HEK293 (cell line): ENCODE measurements at regions not wholly inside any gene's neighbourhood (a gene's known extent, or its start where the extent isn't known, plus 50 kb on each side); places are given as distances from the start of the nearest gene placed in this dataset.

Experiments
- CTCF ChIA-PET: fragments of 350-600 bp; formaldehyde crosslinking; extraction: SDS; loops from one replicate; lab custom pipeline; 2021; ENCODE audit warnings: antibody characterized with exemption; lab: Yijun Ruan, JAX
- POLR2A ChIA-PET: fragments of 300-600 bp; formaldehyde crosslinking; extraction: SDS; loops from one replicate; lab custom pipeline; 2020; ENCODE audit warnings: antibody characterized with exemption, inconsistent platforms; lab: Yijun Ruan, JAX
- H3K27ac ChIP-seq: fragments of 200-500 bp; sonication (Bioruptor generic); 2 replicates; pipeline ENCODE4 v1.5.1; 2014; ENCODE audit warnings: low read depth, low read length, control low read depth, inconsistent platforms; ENCODE audit errors: extremely low read depth
- H3K36me3 ChIP-seq, 2 experiments: fragments of 200-500 bp in 1 of 2; sonication (Bioruptor generic) in 1 of 2; 1 replicate in 1 of 2; 2 replicates in 1 of 2; pipeline ENCODE4 v1.5.1; 2014 to 2017; ENCODE audit warnings: inconsistent platforms in 2 of 2, low read length in 2 of 2; ENCODE audit not compliant: control insufficient read depth in 2 of 2, insufficient read depth in 1 of 2
- H3K4me1 ChIP-seq: fragments of 200-500 bp; sonication (Bioruptor generic); 2 replicates; pipeline ENCODE4 v1.5.1; 2014; ENCODE audit warnings: mild to moderate bottlenecking, low read length, inconsistent platforms; ENCODE audit not compliant: control insufficient read depth, insufficient read depth
- H3K4me3 ChIP-seq: 2 replicates; pipeline ENCODE4 v1.5.1; 2011; ENCODE audit warnings: low read depth, mild to moderate bottlenecking, control low read depth, low read length, moderate library complexity
- H3K9me3 ChIP-seq: fragments of 200-500 bp; sonication (Bioruptor generic); 2 replicates; pipeline ENCODE4 v1.5.1; 2014; ENCODE audit warnings: low read depth, low read length, inconsistent platforms; ENCODE audit not compliant: control insufficient read depth, insufficient read depth
- AEBP2 ChIP-seq: fragments of 450-650 bp; formaldehyde crosslinking; IDR thresholded peaks from 2 replicates; pipeline ENCODE4 v1.5.1; 2016; ENCODE audit warnings: missing biosample characterization, missing genetic modification characterization, borderline replicate concordance
- CTCF ChIP-seq: fragments of 450-650 bp; formaldehyde crosslinking; IDR thresholded peaks from 2 replicates; pipeline ENCODE4 v1.5.1; 2016; ENCODE audit warnings: missing biosample characterization, missing genetic modification characterization
- GLI2 ChIP-seq: fragments of 450-650 bp; formaldehyde crosslinking; IDR thresholded peaks from 2 replicates; pipeline ENCODE4; 2017; ENCODE audit warnings: missing biosample characterization, missing genetic modification characterization, low read depth, borderline replicate concordance
- GLI4 ChIP-seq: fragments of 450-650 bp; formaldehyde crosslinking; IDR thresholded peaks from 2 replicates; pipeline ENCODE4 v1.5.1; 2016; ENCODE audit warnings: missing biosample characterization, missing genetic modification characterization
- GLIS1 ChIP-seq: fragments of 450-650 bp; formaldehyde crosslinking; IDR thresholded peaks from 2 replicates; pipeline ENCODE4 v1.5.1; 2016; ENCODE audit warnings: missing biosample characterization, missing genetic modification characterization
- INSM2 ChIP-seq: fragments of 450-650 bp; formaldehyde crosslinking; IDR thresholded peaks from 2 replicates; pipeline ENCODE4 v1.5.1; 2016; ENCODE audit warnings: missing biosample characterization, missing genetic modification characterization
- KLF1 ChIP-seq: fragments of 450-650 bp; formaldehyde crosslinking; IDR thresholded peaks from 2 replicates; pipeline ENCODE4 v1.5.1; 2016; ENCODE audit warnings: missing biosample characterization, missing genetic modification characterization
- MYNN ChIP-seq: fragments of 450-650 bp; formaldehyde crosslinking; IDR thresholded peaks from 2 replicates; pipeline ENCODE4 v1.5.1; 2016; ENCODE audit warnings: missing biosample characterization, missing genetic modification characterization, borderline replicate concordance
- PRDM10 ChIP-seq: fragments of 450-650 bp; formaldehyde crosslinking; IDR thresholded peaks from 2 replicates; pipeline ENCODE4 v1.5.1; 2016; ENCODE audit warnings: missing biosample characterization, missing genetic modification characterization
- SCRT2 ChIP-seq: fragments of 450-650 bp; formaldehyde crosslinking; IDR thresholded peaks from 2 replicates; pipeline ENCODE4 v1.5.1; 2016; ENCODE audit warnings: missing biosample characterization, missing genetic modification characterization
- WT1 ChIP-seq: fragments of 450-650 bp; formaldehyde crosslinking; IDR thresholded peaks from 2 replicates; pipeline ENCODE4 v1.5.1; 2016; ENCODE audit warnings: missing biosample characterization, missing genetic modification characterization
- ZNF223 ChIP-seq: fragments of 450-650 bp; formaldehyde crosslinking; IDR thresholded peaks from 2 replicates; pipeline ENCODE4 v1.5.1; 2016; ENCODE audit warnings: missing biosample characterization, missing genetic modification characterization
- ZNF37A ChIP-seq: fragments of 450-650 bp; IDR thresholded peaks from 2 replicates; pipeline ENCODE4 v1.5.1; 2018; ENCODE audit warnings: missing biosample characterization, missing genetic modification characterization
- ZNF391 ChIP-seq: fragments of 450-650 bp; formaldehyde crosslinking; IDR thresholded peaks from 2 replicates; pipeline ENCODE4 v1.5.1; 2016; ENCODE audit warnings: low read depth, missing biosample characterization, missing genetic modification characterization, borderline replicate concordance
- ZNF404 ChIP-seq: fragments of 450-650 bp; formaldehyde crosslinking; IDR thresholded peaks from 2 replicates; pipeline ENCODE4 v1.5.1; 2017; ENCODE audit warnings: missing biosample characterization, missing genetic modification characterization
- ZNF549 ChIP-seq: fragments of 450-650 bp; IDR thresholded peaks from 2 replicates; pipeline ENCODE4 v1.5.1; 2018; ENCODE audit warnings: missing biosample characterization, missing genetic modification characterization, mild to moderate bottlenecking, inconsistent platforms, moderate library complexity
- ZNF626 ChIP-seq: fragments of 450-650 bp; sonication (Bioruptor Pico); formaldehyde crosslinking; IDR thresholded peaks from 2 replicates; pipeline ENCODE4 v1.5.1; 2018; ENCODE audit warnings: missing biosample characterization, missing genetic modification characterization, inconsistent platforms
- ZNF658 ChIP-seq: fragments of 450-650 bp; formaldehyde crosslinking; IDR thresholded peaks from 2 replicates; pipeline ENCODE4; 2016; ENCODE audit warnings: missing biosample characterization, missing genetic modification characterization
- ZNF768 ChIP-seq: fragments of 450-650 bp; formaldehyde crosslinking; IDR thresholded peaks from 2 replicates; pipeline ENCODE4 v1.5.1; 2018; ENCODE audit warnings: missing biosample characterization, mild to moderate bottlenecking, missing genetic modification characterization
- ZNF791 ChIP-seq: fragments of 450-650 bp; formaldehyde crosslinking; IDR thresholded peaks from 2 replicates; pipeline ENCODE4 v1.5.1; 2016; ENCODE audit warnings: missing biosample characterization, missing genetic modification characterization
- ZSCAN23 ChIP-seq: fragments of 450-650 bp; formaldehyde crosslinking; IDR thresholded peaks from 2 replicates; pipeline ENCODE4 v1.5.1; 2016; ENCODE audit warnings: missing biosample characterization, missing genetic modification characterization

- TF ChIP-seq INSM2 (tag by site-specific recombination): peak; percentile 15; the same call in 1 of the 2 replicates
- no peak for TF ChIP-seq ZNF768 (tag by site-specific recombination)
- no peak for TF ChIP-seq GLI4 (tag by site-specific recombination)
- TF ChIP-seq KLF1 (tag by site-specific recombination): no peak
- no peak for TF ChIP-seq ZNF626 (tag by site-specific recombination)
- no peak for TF ChIP-seq MYNN (tag by site-specific recombination)
- TF ChIP-seq ZNF223: no peak
- no peak for TF ChIP-seq GLI2 (tag by site-specific recombination)
- TF ChIP-seq AEBP2 (tag by site-specific recombination): no peak
- 0 out of 2 replicates have a peak, but pooled peaks have one; percentile 9 for TF ChIP-seq SCRT2 (tag by site-specific recombination)
- TF ChIP-seq PRDM10: peak; percentile 48; the same call in 1 of the 2 replicates
- no peak for TF ChIP-seq WT1 (tag by site-specific recombination)
- TF ChIP-seq CTCF: no peak
- TF ChIP-seq GLIS1: peak; percentile 49
- TF ChIP-seq ZSCAN23 (tag by site-specific recombination): no peak
- TF ChIP-seq ZNF37A (tag by site-specific recombination): no peak
Observed at GRCh38 chr6:113694278-113695077, 162.7 kb upstream of the MARCKS start (continued).

GRCh38 chr6:113695516-113695915 lies 161.6 kb upstream of the MARCKS start:
- Histone ChIP-seq H3K4me3 (no peak overlapping the region), H3K9me3 (no peaks in the 10 kb centered on the region), H3K36me3 (no peaks in the 10 kb centered on the region), H3K27ac (no peak overlapping the region), H3K4me1 (no peaks in the 10 kb centered on the region; the same call in 1 of the 2 replicates)
- ChIA-PET CTCF (interaction anchor here (0.5 kb wide), 1 partner anchor 36 kb away, joined by 3 read pairs; no protein-coding TSS in a partner anchor), POLR2A (no interaction called here)
- TF ChIP-seq ZNF791 (tag by site-specific recombination): no peak
- TF ChIP-seq ZNF404 (tag by site-specific recombination): no peak
- no peak for TF ChIP-seq ZNF658
- TF ChIP-seq ZNF549: no peak
- no peak for TF ChIP-seq ZNF391 (tag by site-specific recombination)
